ENCODE measurements at regions not wholly inside any gene's neighbourhood (a gene's known extent, or its start where the extent isn't known, plus 50 kb on each side); places are given as distances from the start of the nearest gene placed in this dataset.

DNA sequence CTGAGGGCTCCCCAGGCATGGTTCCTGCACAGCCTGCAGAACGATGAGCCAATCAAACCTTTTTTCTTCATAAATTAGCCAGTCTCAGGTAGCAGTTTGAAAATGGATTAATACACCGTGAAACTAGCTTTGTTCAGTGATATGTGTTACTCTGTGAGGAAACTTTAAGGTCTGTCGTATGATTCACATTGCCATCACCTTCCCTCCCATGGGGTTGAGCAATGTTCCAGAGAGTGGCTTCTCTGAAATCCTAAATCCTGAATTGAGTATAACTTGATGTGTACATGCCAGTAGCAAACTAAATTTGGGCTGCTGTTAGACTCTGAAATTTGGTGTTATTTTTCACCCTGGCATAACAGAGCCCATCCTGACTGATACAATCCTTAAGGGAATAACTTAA, 866.4 kb upstream of the C9orf72 start:
- ATAC-seq (ENCODE audit: low FRiP score) (no peak), DNase-seq (ENCODE audit: low spot score) (no peak)
- TF ChIP-seq, protein P1, sequence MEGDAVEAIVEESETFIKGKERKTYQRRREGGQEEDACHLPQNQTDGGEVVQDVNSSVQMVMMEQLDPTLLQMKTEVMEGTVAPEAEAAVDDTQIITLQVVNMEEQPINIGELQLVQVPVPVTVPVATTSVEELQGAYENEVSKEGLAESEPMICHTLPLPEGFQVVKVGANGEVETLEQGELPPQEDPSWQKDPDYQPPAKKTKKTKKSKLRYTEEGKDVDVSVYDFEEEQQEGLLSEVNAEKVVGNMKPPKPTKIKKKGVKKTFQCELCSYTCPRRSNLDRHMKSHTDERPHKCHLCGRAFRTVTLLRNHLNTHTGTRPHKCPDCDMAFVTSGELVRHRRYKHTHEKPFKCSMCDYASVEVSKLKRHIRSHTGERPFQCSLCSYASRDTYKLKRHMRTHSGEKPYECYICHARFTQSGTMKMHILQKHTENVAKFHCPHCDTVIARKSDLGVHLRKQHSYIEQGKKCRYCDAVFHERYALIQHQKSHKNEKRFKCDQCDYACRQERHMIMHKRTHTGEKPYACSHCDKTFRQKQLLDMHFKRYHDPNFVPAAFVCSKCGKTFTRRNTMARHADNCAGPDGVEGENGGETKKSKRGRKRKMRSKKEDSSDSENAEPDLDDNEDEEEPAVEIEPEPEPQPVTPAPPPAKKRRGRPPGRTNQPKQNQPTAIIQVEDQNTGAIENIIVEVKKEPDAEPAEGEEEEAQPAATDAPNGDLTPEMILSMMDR (IDR thresholded peaks at IDR 0.05), result no peak

DNA sequence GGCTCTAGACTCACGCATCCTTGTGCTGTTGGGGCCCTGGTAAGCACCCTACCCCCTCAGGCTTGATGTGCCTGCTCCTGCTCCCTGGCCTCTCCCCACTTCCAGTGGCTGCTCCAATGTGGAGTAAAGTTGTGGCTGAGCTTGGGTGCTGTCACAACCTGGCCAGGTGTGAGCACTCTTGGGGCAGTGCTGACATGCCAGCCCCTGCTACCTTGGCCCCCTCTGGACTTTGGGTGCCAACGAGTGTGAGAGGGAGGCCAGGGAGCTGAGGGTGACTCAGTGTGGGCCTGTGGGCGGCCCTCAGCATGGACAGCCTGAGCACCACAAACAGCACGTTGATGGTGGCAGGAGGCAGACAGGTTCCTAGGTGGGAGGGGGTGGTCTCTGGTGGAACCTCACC, 870.2 kb upstream of the C9orf72 start:
- TF ChIP-seq, protein P1 (IDR thresholded peaks at IDR 0.05), result no peak
- ATAC-seq (ENCODE audit: low FRiP score), result no peak
- no peak for DNase-seq (ENCODE audit: low spot score)

DNA sequence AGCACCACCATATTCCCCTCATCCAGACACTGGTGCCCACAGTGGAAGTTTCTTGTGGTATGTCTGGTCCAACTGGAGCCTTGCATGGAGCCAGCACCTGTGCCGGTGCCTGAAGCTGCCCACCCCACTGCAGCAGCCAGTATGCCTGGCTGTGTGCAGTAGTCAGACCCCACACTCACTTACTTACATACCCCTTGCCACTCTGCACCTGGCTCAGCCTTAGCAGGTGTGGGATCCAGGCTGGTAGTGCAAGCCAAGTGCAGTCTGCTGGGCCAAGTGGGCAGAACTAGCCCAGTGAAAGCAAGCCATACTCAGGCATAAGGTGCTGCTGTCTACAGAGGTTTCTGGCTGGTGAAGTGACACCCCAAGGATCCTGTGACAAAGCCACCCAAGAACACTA, 871.4 kb upstream of the C9orf72 start:
- TF ChIP-seq, protein P1 (IDR thresholded peaks at IDR 0.05), result no peak
- no peak for DNase-seq (ENCODE audit: low spot score)
- no peak for ATAC-seq (ENCODE audit: low FRiP score)

GRCh38 chr9:28445211-28445610, 871.9 kb upstream of the C9orf72 start:
- TF ChIP-seq, protein P1 (IDR thresholded peaks at IDR 0.05), result no peak
- no peak for DNase-seq (ENCODE audit: low spot score)
- no peak for ATAC-seq (ENCODE audit: low FRiP score)

- ATAC-seq (ENCODE audit: low FRiP score), result no peak
- TF ChIP-seq, protein P1 (IDR thresholded peaks at IDR 0.05), result no peak
- no peak for DNase-seq (ENCODE audit: low spot score)
Observed at GRCh38 chr9:28453918-28454317, 880.6 kb upstream of the C9orf72 start.

- TF ChIP-seq, protein P1 (IDR thresholded peaks at IDR 0.05), result no peak
- DNase-seq (ENCODE audit: low spot score), result no peak
- ATAC-seq (ENCODE audit: low FRiP score), result no peak
Observed at GRCh38 chr9:28456861-28457260, 883.6 kb upstream of the C9orf72 start.

DNA sequence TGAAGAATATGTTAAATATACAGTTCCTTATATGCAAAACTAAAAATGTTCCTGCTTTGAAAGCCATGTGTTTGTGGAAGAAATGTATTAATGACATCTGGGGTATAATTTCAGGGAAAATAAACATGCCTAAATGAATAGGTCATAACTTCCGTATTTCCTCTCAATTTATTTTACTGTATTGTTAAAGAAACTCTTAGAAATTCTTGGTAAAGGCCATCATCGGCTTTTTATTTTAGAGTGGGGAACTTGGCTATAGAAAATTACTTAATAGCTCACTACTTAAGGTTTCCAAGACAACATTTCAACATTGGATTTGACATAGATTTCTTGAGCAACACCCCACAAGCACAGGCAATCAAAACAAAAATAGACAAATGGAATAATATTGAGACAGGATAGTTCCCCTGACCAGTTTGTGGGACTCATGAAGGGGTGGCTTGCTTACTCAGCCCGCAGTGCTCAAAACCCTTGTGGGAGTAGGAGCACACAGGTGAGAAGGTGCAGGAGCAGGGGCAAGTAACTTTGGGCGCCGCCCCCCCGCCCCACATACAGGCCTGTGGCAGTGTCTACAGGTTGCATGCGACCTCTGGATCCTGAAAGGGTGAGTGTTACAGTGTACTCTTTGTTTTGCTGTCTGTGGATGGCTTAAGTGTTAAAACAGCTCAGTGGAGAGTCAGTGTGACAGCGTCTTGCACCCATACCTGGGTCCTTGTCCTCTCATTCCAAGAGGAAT, 891.4 kb upstream of the C9orf72 start:
- ATAC-seq (ENCODE audit: low FRiP score) (no peak), DNase-seq (ENCODE audit: low spot score) (no peak)

More for the DNA sequence above, 891.4 kb upstream of the C9orf72 start:
- TF ChIP-seq, protein P1 (IDR thresholded peaks at IDR 0.05), result no peak
